ENCODE measurements at regions not wholly inside any gene's neighbourhood (a gene's known extent, or its start where the extent isn't known, plus 50 kb on each side); places are given as distances from the start of the nearest gene placed in this dataset.
"Not testable (repeated sequence)": the region's sequence is repeated elsewhere in the genome, so short reads cannot be mapped to it uniquely, and the experiment has no call there.

DNA sequence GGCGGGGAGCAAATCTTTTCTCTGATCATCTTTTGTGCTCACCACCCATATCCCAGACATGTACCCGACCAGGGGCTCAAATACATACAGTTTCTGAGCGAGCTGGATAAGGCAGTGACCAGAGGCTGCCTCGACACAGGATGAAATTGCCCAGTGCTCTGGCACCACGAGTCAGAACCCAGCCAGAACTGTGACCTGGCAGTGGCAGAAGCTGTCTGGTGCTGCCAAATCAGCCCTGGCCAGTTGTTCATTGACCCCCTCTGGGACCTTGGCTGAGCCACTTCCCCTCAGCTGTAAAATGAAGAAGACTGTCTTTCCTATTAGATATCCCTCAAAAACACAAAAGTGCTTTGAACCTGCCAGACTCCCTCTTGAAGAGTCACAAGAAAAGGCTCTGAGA, 90.2 kb downstream of the TBC1D26 start:
- TF ChIP-seq POLR2AphosphoS5 (IDR thresholded peaks at IDR 0.05; ENCODE audit: borderline replicate concordance, low read depth, low read length); EZH2 (IDR thresholded peaks at IDR 0.05); FOXP2 (optimal IDR thresholded peaks at IDR 0.05; ENCODE audit: control extremely low read depth, extremely low read length, insufficient read depth): not testable (repeated sequence)
